ENCODE measurements at regions not wholly inside any gene's neighbourhood (a gene's known extent, or its start where the extent isn't known, plus 50 kb on each side); places are given as distances from the start of the nearest gene placed in this dataset.

DNA sequence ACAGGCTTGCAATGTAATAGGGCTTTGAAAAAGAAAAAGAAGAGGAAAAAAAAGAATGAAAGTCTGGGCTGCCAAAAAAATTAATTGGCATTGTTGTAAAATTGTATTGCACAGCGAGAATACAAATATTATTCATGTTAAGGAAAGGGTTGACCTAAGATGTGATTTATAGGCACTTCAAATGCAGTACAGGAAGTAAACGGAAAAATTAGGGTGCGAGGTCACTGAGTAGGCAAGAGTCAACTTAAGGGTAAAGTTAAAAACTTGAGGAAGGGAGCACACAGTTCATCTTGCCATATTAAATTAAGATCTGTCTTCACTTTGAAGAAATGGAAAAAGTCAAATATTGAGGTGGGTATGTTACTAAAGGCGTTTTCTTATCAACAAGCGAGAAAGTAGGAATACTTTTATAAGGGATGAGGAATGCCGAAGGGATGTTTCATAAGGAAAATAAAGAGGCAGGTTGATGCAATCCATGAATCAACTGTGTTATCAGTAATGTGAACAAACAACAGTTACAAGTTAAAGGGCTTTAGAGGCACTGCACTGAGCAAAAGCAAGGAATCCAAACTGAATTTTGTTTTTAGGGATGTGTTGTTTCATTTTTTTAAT lies 123.0 kb downstream of the WT1 start:
- H3K27ac ChIP-seq (ENCODE audit: low read depth in 1 of 2, low read length in 2 of 2), result no peak overlapping the region
- peaks cover 2% of the 10 kb centered on the region for H3K9me3 ChIP-seq (ENCODE audit: control insufficient read depth, low read length)
- ATAC-seq (ENCODE audit: low FRiP score), result no peak
- no peak overlapping the region for H3K4me3 ChIP-seq (ENCODE audit: low read length in 2 of 2)
- peaks cover 0 to 3% of the 10 kb centered on the region in 2 donors for H3K27me3 ChIP-seq (ENCODE audit: control insufficient read depth in 1 of 2, insufficient read depth in 2 of 2, low read length in 1 of 2)
- intact Hi-C loops (cut with DNase I), result no loop called here
- DNase-seq, result no peak
- peaks cover 0 to 1% of the 10 kb centered on the region in 2 donors for H3K4me1 ChIP-seq (ENCODE audit: control insufficient read depth in 1 of 2, insufficient read depth in 2 of 2, low read length in 2 of 2)
- H3K36me3 ChIP-seq (ENCODE audit: control insufficient read depth in 1 of 2, insufficient read depth in 2 of 2, low read length in 1 of 2), result no peaks in the 10 kb centered on the region
- 28 to 37% methylated on average over 6 of the region's 6 CpGs for WGBS, 2 donors

- Histone ChIP-seq H3K36me3 (ENCODE audit: control insufficient read depth in 1 of 2, insufficient read depth in 2 of 2, low read length in 1 of 2) (no peaks in the 10 kb centered on the region), H3K9me3 (ENCODE audit: control insufficient read depth, low read length) (peaks cover 2% of the 10 kb centered on the region), H3K27me3 (ENCODE audit: control insufficient read depth in 1 of 2, insufficient read depth in 2 of 2, low read length in 1 of 2) (peaks cover 0 to 3% of the 10 kb centered on the region in 2 donors), H3K4me3 (ENCODE audit: low read length in 2 of 2) (no peak overlapping the region), H3K27ac (ENCODE audit: low read depth in 1 of 2, low read length in 2 of 2) (no peak overlapping the region), H3K4me1 (ENCODE audit: control insufficient read depth in 1 of 2, insufficient read depth in 2 of 2, low read length in 2 of 2) (peaks cover 0 to 1% of the 10 kb centered on the region in 2 donors)
- peak; percentile 74 for ATAC-seq (ENCODE audit: low FRiP score)
- no peak for DNase-seq
- 27 to 36% methylated on average over 12 of the region's 12 CpGs for WGBS, 2 donors
- intact Hi-C loops (cut with DNase I), result no loop called here
Observed at GRCh38 chr11:32312865-32313403, 122.4 kb downstream of the WT1 start.

GRCh38 chr11:32313477-32313876 lies 121.9 kb downstream of the WT1 start:
- WGBS, 2 donors, result 70 to 74% methylated on average over 6 of the region's 6 CpGs

DNA sequence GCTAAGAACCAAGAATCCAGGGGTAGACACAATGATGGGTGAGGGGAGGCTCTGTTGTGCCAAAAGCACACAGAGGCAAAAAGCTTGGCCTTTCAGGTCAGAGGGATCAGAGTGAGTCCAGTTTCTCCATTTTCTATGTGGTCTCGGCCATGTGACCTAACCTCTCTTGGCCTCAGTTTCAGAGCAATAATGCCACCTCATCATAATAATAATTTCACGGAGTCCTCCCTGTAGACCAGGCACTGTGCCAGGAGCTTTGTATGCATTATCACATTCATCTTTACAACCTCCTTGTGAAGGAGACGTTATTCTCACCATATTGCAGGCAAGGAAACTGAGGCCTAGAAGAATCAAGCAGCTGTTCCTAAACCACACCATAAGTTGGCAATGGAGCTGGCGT lies 120.2 kb downstream of the WT1 start:
- Histone ChIP-seq H3K4me3 (ENCODE audit: low read length in 2 of 2) (no peak overlapping the region), H3K4me1 (ENCODE audit: control insufficient read depth in 1 of 2, insufficient read depth in 2 of 2, low read length in 2 of 2) (no peaks in the 10 kb centered on the region), H3K9me3 (ENCODE audit: control insufficient read depth, low read length) (peaks cover 2% of the 10 kb centered on the region), H3K36me3 (ENCODE audit: control insufficient read depth in 1 of 2, insufficient read depth in 2 of 2, low read length in 1 of 2) (no peaks in the 10 kb centered on the region), H3K27ac (ENCODE audit: low read depth in 1 of 2, low read length in 2 of 2) (no peak overlapping the region), H3K27me3 (ENCODE audit: control insufficient read depth in 1 of 2, insufficient read depth in 2 of 2, low read length in 1 of 2) (peaks cover 0 to 3% of the 10 kb centered on the region in 2 donors)
- ATAC-seq (ENCODE audit: low FRiP score) (no peak), DNase-seq (no peak)
- WGBS, 2 donors, result 84 to 85% methylated on average over 4 of the region's 4 CpGs
- intact Hi-C loops (cut with DNase I), result no loop called here

More at GRCh38 chr11:32313477-32313876, 121.9 kb downstream of the WT1 start:
- Histone ChIP-seq H3K27me3 (ENCODE audit: control insufficient read depth in 1 of 2, insufficient read depth in 2 of 2, low read length in 1 of 2) (peaks cover 0 to 3% of the 10 kb centered on the region in 2 donors), H3K27ac (ENCODE audit: low read depth in 1 of 2, low read length in 2 of 2) (no peak overlapping the region), H3K4me1 (ENCODE audit: control insufficient read depth in 1 of 2, insufficient read depth in 2 of 2, low read length in 2 of 2) (peaks cover 0 to 1% of the 10 kb centered on the region in 2 donors), H3K36me3 (ENCODE audit: control insufficient read depth in 1 of 2, insufficient read depth in 2 of 2, low read length in 1 of 2) (no peaks in the 10 kb centered on the region), H3K4me3 (ENCODE audit: low read length in 2 of 2) (no peak overlapping the region), H3K9me3 (ENCODE audit: control insufficient read depth, low read length) (peaks cover 2% of the 10 kb centered on the region)
- no peak for DNase-seq
- intact Hi-C loops (cut with DNase I), result no loop called here
- no peak for ATAC-seq (ENCODE audit: low FRiP score)

DNA sequence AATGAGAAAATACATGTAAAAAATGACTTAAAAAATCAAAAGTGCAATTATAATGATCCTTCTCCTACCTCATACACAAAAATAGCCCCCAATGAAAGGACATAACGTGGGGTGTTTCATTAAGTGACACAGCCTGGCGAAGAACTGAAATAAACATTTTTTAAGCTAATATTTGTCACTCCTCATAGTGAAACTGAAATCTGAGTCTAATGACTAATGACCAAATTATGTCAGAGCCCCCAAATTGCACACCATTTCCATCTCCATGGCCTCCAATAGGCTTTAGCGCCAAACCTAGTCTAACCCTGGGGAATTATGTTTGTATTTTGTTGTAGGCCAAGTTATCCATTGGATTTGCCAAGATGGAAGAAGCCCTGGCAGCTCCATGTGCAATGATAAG lies 119.1 kb downstream of the WT1 start:
- no peak for ATAC-seq (ENCODE audit: low FRiP score)
- intact Hi-C loops (cut with DNase I), result no loop called here
- Histone ChIP-seq H3K27ac (ENCODE audit: low read depth in 1 of 2, low read length in 2 of 2) (no peak overlapping the region), H3K4me3 (ENCODE audit: low read length in 2 of 2) (no peak overlapping the region), H3K9me3 (ENCODE audit: control insufficient read depth, low read length) (peaks cover 2% of the 10 kb centered on the region), H3K4me1 (ENCODE audit: control insufficient read depth in 1 of 2, insufficient read depth in 2 of 2, low read length in 2 of 2) (no peaks in the 10 kb centered on the region), H3K36me3 (ENCODE audit: control insufficient read depth in 1 of 2, insufficient read depth in 2 of 2, low read length in 1 of 2) (no peaks in the 10 kb centered on the region), H3K27me3 (ENCODE audit: control insufficient read depth in 1 of 2, insufficient read depth in 2 of 2, low read length in 1 of 2) (peaks cover 0 to 3% of the 10 kb centered on the region in 2 donors)
- WGBS, 2 donors, result 84 to 87% methylated on average over 3 of the region's 3 CpGs
- no peak for DNase-seq

DNA sequence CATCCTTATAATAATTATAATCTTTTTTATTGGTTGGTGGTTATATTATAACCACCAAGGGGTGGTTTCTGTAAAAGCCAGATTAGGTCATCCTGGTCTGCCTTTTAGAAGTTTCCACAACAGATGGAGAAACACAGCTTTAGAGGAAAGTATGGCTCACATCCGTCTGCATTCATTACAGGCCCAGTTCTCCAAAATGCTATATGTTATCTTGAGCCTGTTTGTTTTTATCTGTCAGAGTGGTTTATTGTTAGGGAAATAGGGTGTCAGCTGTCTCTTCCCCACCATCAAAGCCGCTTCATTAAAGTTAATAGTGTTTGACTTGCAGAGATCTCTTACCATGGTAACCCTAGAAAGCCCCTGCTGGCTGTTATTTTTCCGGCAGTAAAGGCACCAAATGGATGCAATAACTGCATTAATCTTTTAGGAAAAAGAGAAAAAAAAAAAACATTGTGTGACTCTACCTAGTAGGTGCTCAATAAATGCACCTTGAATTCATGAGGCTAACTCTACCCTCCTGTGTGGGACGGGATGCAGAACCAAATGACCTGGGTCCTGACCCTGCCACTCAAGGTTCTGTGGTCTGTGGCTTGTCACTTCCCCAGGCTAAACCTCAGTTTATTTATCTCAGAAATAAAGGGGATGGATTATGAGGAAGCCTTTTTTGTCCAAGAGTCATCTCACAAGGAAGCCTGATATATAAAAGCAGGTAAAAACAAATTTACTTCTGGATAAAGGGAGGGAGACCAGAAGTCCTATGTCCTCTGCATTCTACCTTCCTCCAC lies 118.3 kb downstream of the WT1 start:
- no peak for ATAC-seq (ENCODE audit: low FRiP score)
- Histone ChIP-seq H3K36me3 (ENCODE audit: control insufficient read depth in 1 of 2, insufficient read depth in 2 of 2, low read length in 1 of 2) (no peaks in the 10 kb centered on the region), H3K27ac (ENCODE audit: low read depth in 1 of 2, low read length in 2 of 2) (no peak overlapping the region), H3K27me3 (ENCODE audit: control insufficient read depth in 1 of 2, insufficient read depth in 2 of 2, low read length in 1 of 2) (peaks cover 0 to 3% of the 10 kb centered on the region in 2 donors), H3K4me3 (ENCODE audit: low read length in 2 of 2) (no peak overlapping the region), H3K4me1 (ENCODE audit: control insufficient read depth in 1 of 2, insufficient read depth in 2 of 2, low read length in 2 of 2) (no peaks in the 10 kb centered on the region), H3K9me3 (ENCODE audit: control insufficient read depth, low read length) (peaks cover 2% of the 10 kb centered on the region)
- intact Hi-C loops (cut with DNase I), result no loop called here
- DNase-seq, result no peak
- WGBS, 2 donors, result 62 to 74% methylated on average over 4 of the region's 4 CpGs

GRCh38 chr11:32317643-32318042 lies 117.7 kb downstream of the WT1 start:
- peaks cover 2% of the 10 kb centered on the region for H3K9me3 ChIP-seq (ENCODE audit: control insufficient read depth, low read length)
- peaks cover 0 to 3% of the 10 kb centered on the region in 2 donors for H3K27me3 ChIP-seq (ENCODE audit: control insufficient read depth in 1 of 2, insufficient read depth in 2 of 2, low read length in 1 of 2)
- H3K27ac ChIP-seq (ENCODE audit: low read depth in 1 of 2, low read length in 2 of 2), result no peak overlapping the region
- no peaks in the 10 kb centered on the region for H3K36me3 ChIP-seq (ENCODE audit: control insufficient read depth in 1 of 2, insufficient read depth in 2 of 2, low read length in 1 of 2)
- no peak overlapping the region for H3K4me3 ChIP-seq (ENCODE audit: low read length in 2 of 2)
- intact Hi-C loops (cut with DNase I), result no loop called here
- WGBS, 2 donors, result 78 to 85% methylated on average over 1 of the region's 1 CpG
- no peaks in the 10 kb centered on the region for H3K4me1 ChIP-seq (ENCODE audit: control insufficient read depth in 1 of 2, insufficient read depth in 2 of 2, low read length in 2 of 2)
- ATAC-seq (ENCODE audit: low FRiP score), result no peak
- DNase-seq, result no peak

DNA sequence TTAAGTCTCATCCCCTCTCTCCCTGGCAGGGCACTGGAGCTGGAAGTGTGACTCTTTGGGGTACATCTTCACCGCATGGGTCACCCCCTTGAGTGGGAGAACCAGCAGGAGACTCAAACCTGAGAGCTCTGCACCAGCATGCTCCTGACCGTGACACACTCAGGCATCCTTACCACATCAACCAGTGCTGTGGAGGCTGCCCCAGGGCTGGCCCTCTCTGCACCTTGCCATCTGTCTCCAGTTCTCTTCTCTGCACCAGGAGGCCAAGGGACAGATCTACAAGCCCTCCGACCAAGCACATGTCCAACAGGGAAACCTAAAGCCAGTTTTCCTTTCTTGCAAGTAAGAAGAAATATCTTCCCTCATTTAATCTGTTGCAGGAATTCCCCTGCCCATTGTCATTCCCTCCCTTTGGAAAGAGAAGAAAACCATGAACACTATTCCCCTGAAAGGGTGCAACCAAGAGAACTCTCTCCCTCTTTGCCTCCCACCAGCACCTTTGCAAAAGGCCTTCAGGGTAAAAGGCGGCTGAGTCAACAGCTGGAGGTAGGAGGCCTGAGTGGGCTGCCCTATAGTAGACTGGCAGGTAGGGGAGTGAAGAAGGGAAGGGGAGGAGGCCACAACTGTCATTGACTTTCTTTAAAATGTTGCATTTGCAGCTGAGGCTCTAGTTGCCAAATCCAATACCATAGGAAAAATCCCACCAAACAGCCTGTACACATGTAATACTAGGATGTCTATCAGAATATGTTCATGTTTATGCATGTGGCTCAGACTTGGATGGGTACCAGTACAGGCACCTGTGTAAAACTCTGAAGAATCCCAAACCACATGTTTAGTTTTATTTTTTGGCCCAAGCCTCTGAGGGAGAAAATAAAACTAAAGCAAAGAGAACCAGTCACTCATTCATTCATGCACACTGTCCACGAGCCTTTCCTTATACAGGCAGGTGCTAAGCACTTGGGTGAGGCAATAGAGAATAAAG lies 117.0 kb downstream of the WT1 start:
- 79 to 81% methylated on average over 5 of the region's 5 CpGs for WGBS, 2 donors

More for the DNA sequence above, 117.0 kb downstream of the WT1 start:
- Histone ChIP-seq H3K27ac (ENCODE audit: low read depth in 1 of 2, low read length in 2 of 2) (no peak overlapping the region), H3K36me3 (ENCODE audit: control insufficient read depth in 1 of 2, insufficient read depth in 2 of 2, low read length in 1 of 2) (no peaks in the 10 kb centered on the region), H3K27me3 (ENCODE audit: control insufficient read depth in 1 of 2, insufficient read depth in 2 of 2, low read length in 1 of 2) (peaks cover 0 to 3% of the 10 kb centered on the region in 2 donors), H3K4me3 (ENCODE audit: low read length in 2 of 2) (no peak overlapping the region), H3K9me3 (ENCODE audit: control insufficient read depth, low read length) (peaks cover 2% of the 10 kb centered on the region), H3K4me1 (ENCODE audit: control insufficient read depth in 1 of 2, insufficient read depth in 2 of 2, low read length in 2 of 2) (no peaks in the 10 kb centered on the region)
- DNase-seq (no peak), ATAC-seq (ENCODE audit: low FRiP score) (no peak)
- intact Hi-C loops (cut with DNase I), result no loop called here
